ENCODE measurements at regions not wholly inside any gene's neighbourhood (a gene's known extent, or its start where the extent isn't known, plus 50 kb on each side); places are given as distances from the start of the nearest gene placed in this dataset.

GRCh38 chr6:138651491-138651890, 122.1 kb upstream of the CCDC28A start:
- TF ChIP-seq CTCF (IDR thresholded peaks at IDR 0.05; ENCODE audit: control extremely low read depth in 1 of 3, insufficient read depth in 1 of 3, low read depth in 1 of 3, low read length in 3 of 3): no peak
- TF ChIP-seq EZH2 (IDR thresholded peaks at IDR 0.05; ENCODE audit: low read depth, low read length, severe bottlenecking): no peak
- no peak for TF ChIP-seq POLR2A (IDR thresholded peaks at IDR 0.05; ENCODE audit: control extremely low read depth in 1 of 2, low read depth in 2 of 2, low read length in 2 of 2)
- no peak for TF ChIP-seq ATF3 (IDR thresholded peaks at IDR 0.05; ENCODE audit: insufficient read depth, low read depth, low read length)
- no peak for TF ChIP-seq EP300 (IDR thresholded peaks at IDR 0.05; ENCODE audit: borderline replicate concordance in 1 of 2, low read depth in 2 of 2, low read length in 2 of 2)
- TF ChIP-seq SIRT6 (IDR thresholded peaks at IDR 0.05; ENCODE audit: low read length): no peak
- no peak for TF ChIP-seq ZNF274 (IDR thresholded peaks at IDR 0.05; ENCODE audit: borderline replicate concordance, extremely low read depth, low read length)
- no peak for TF ChIP-seq ATF2 (IDR thresholded peaks at IDR 0.05; ENCODE audit: low read length)
- no peak for TF ChIP-seq POLR2AphosphoS5 (IDR thresholded peaks at IDR 0.05; ENCODE audit: low read depth, low read length)
- TF ChIP-seq GABPA (IDR thresholded peaks at IDR 0.05; ENCODE audit: borderline replicate concordance, insufficient read depth, low read length): no peak
- no peak for TF ChIP-seq EGR1 (IDR thresholded peaks at IDR 0.05; ENCODE audit: borderline replicate concordance, low read depth, low read length)
- TF ChIP-seq ASH2L (IDR thresholded peaks at IDR 0.05; ENCODE audit: low read length): no peak
